ENCODE measurements at regions not wholly inside any gene's neighbourhood (a gene's known extent, or its start where the extent isn't known, plus 50 kb on each side); places are given as distances from the start of the nearest gene placed in this dataset.
A peak's percentile ranks its signal among the peaks of the same experiment; 100 is the strongest.

- Mint-ChIP-seq H3K4me3 (no peak overlapping the region), H3K27ac (no peak overlapping the region), H3K9me3 (no peaks in the 10 kb centered on the region), H3K36me3 (ENCODE audit: insufficient read depth) (no peaks in the 10 kb centered on the region), H3K4me1 (ENCODE audit: low read depth in 2 of 2) (peaks cover 0 to 10% of the 10 kb centered on the region in 2 donors), H3K27me3 (peaks cover 0 to under 1% of the 10 kb centered on the region in 2 donors)
- ATAC-seq (replicated peaks) (no peak), DNase-seq (no peak)
Observed at GRCh38 chr5:91223886-91224285, 159.2 kb downstream of the ARRDC3 start.

- ATAC-seq (replicated peaks), result no peak
- Mint-ChIP-seq H3K27ac (no peak overlapping the region), H3K36me3 (ENCODE audit: insufficient read depth) (no peaks in the 10 kb centered on the region)
Observed at GRCh38 chr5:91222482-91222881, 160.6 kb downstream of the ARRDC3 start.

GRCh38 chr5:91221917-91222316 is 161.2 kb downstream of the ARRDC3 start:
- ATAC-seq (replicated peaks), result no peak
- Mint-ChIP-seq H3K36me3 (ENCODE audit: insufficient read depth) (no peaks in the 10 kb centered on the region), H3K27ac (no peak overlapping the region), H3K4me3 (no peak overlapping the region), H3K27me3 (no peaks in the 10 kb centered on the region), H3K4me1 (ENCODE audit: low read depth in 2 of 2) (peaks cover 0 to 10% of the 10 kb centered on the region in 2 donors), H3K9me3 (no peaks in the 10 kb centered on the region)
- DNase-seq, result no peak

More at GRCh38 chr5:91222482-91222881, 160.6 kb downstream of the ARRDC3 start:
- Mint-ChIP-seq H3K4me3 (no peak overlapping the region), H3K4me1 (ENCODE audit: low read depth in 2 of 2) (peaks cover 0 to 10% of the 10 kb centered on the region in 2 donors), H3K9me3 (no peaks in the 10 kb centered on the region), H3K27me3 (no peaks in the 10 kb centered on the region)
- no peak for DNase-seq

GRCh38 chr5:91219803-91220371 is 163.2 kb downstream of the ARRDC3 start:
- DNase-seq, result peak; percentile 3 to 8 (median 5)
- Mint-ChIP-seq H3K4me1 (ENCODE audit: low read depth in 2 of 2) (peaks cover 0 to 5% of the 10 kb centered on the region in 2 donors), H3K27ac (no peak overlapping the region)

GRCh38 chr5:91219091-91219802 is 163.9 kb downstream of the ARRDC3 start:
- no peak for ATAC-seq (replicated peaks)
- Mint-ChIP-seq H3K27me3 (peaks cover 0 to 6% of the 10 kb centered on the region in 2 donors), H3K27ac (no peak overlapping the region), H3K4me3 (no peak overlapping the region), H3K36me3 (ENCODE audit: insufficient read depth) (no peaks in the 10 kb centered on the region), H3K4me1 (ENCODE audit: low read depth in 2 of 2) (peaks cover 0 to 5% of the 10 kb centered on the region in 2 donors), H3K9me3 (no peaks in the 10 kb centered on the region)
- no peak for DNase-seq

More at GRCh38 chr5:91219803-91220371, 163.2 kb downstream of the ARRDC3 start:
- Mint-ChIP-seq H3K36me3 (ENCODE audit: insufficient read depth) (no peaks in the 10 kb centered on the region), H3K9me3 (no peaks in the 10 kb centered on the region), H3K27me3 (peaks cover 0 to 2% of the 10 kb centered on the region in 2 donors), H3K4me3 (no peak overlapping the region)
- ATAC-seq (replicated peaks), result no peak

GRCh38 chr5:91217859-91218258 is 165.3 kb downstream of the ARRDC3 start:
- Mint-ChIP-seq H3K27ac (no peak overlapping the region), H3K4me3 (no peak overlapping the region), H3K27me3 (peaks cover 0 to 11% of the 10 kb centered on the region in 2 donors), H3K4me1 (ENCODE audit: low read depth in 2 of 2) (peaks cover 0 to 5% of the 10 kb centered on the region in 2 donors), H3K9me3 (no peaks in the 10 kb centered on the region), H3K36me3 (ENCODE audit: insufficient read depth) (no peaks in the 10 kb centered on the region)
- no peak for ATAC-seq (replicated peaks)
- no peak for DNase-seq

- Mint-ChIP-seq H3K4me3 (no peak overlapping the region), H3K27me3 (peaks cover 0 to 11% of the 10 kb centered on the region in 2 donors), H3K4me1 (ENCODE audit: low read depth in 2 of 2) (no peaks in the 10 kb centered on the region), H3K27ac (no peak overlapping the region), H3K9me3 (no peaks in the 10 kb centered on the region), H3K36me3 (ENCODE audit: insufficient read depth) (no peaks in the 10 kb centered on the region)
- DNase-seq (no peak), ATAC-seq (replicated peaks) (no peak)
Observed at GRCh38 chr5:91214571-91214970, 168.5 kb downstream of the ARRDC3 start.

All from effector memory CD8-positive, alpha-beta T cell (primary cell).